Mesendoderm (in vitro differentiated cells): ENCODE measurements at regions not wholly inside any gene's neighbourhood (a gene's known extent, or its start where the extent isn't known, plus 50 kb on each side); places are given as distances from the start of the nearest gene placed in this dataset.

Experiments
- DNase-seq: peaks from one replicate; pipeline ENCODE4 v3.0.0; 2013
- H2AK5ac ChIP-seq: 2 replicates; pipeline ENCODE4 v1.6.1; 2013; ENCODE audit warnings: low read length, inconsistent platforms
- H2BK120ac ChIP-seq: 2 replicates; pipeline ENCODE4 v1.6.1; 2013; ENCODE audit warnings: low read depth, mild to moderate bottlenecking, low read length, moderate library complexity, mixed read lengths
- H2BK15ac ChIP-seq: replicated peaks from 2 replicates; pipeline ENCODE4 v1.6.1; 2013; ENCODE audit warnings: low read depth, mild to moderate bottlenecking, moderate library complexity
- H2BK5ac ChIP-seq: 2 replicates; pipeline ENCODE4 v1.6.1; 2013; ENCODE audit warnings: low read length, inconsistent platforms
- H3K18ac ChIP-seq: 2 replicates; pipeline ENCODE4 v1.6.1; 2013; ENCODE audit warnings: mild to moderate bottlenecking, low read length, mixed read lengths
- H3K23ac ChIP-seq: one replicate; pipeline ENCODE4 v1.6.1; 2013; ENCODE audit warnings: low read length
- H3K27ac ChIP-seq: 2 replicates; pipeline ENCODE4 v1.5.1; 2013; ENCODE audit warnings: low read depth, mild to moderate bottlenecking, inconsistent platforms, low read length, moderate library complexity
- H3K27me3 ChIP-seq: 2 replicates; pipeline ENCODE4 v1.6.1; 2013; ENCODE audit warnings: low read length, control low read depth, mild to moderate bottlenecking, inconsistent platforms; ENCODE audit not compliant: insufficient read depth, poor library complexity
- H3K36me3 ChIP-seq: 2 replicates; pipeline ENCODE4 v1.6.1; 2013; ENCODE audit warnings: low read length, inconsistent platforms; ENCODE audit not compliant: control insufficient read depth, insufficient read depth
- H3K4ac ChIP-seq: one replicate; pipeline ENCODE4 v1.6.1; 2013; ENCODE audit warnings: low read depth, mild to moderate bottlenecking, low read length, moderate library complexity
- H3K4me1 ChIP-seq: 2 replicates; pipeline ENCODE4 v1.6.1; 2013; ENCODE audit warnings: low read depth, low read length, inconsistent platforms; ENCODE audit not compliant: control insufficient read depth
- H3K4me2 ChIP-seq: 2 replicates; pipeline ENCODE4 v1.6.1; 2013; ENCODE audit warnings: low read length
- H3K4me3 ChIP-seq: 2 replicates; pipeline ENCODE4 v1.5.1; 2013; ENCODE audit warnings: mild to moderate bottlenecking, low read length
- H3K56ac ChIP-seq: one replicate; pipeline ENCODE4 v1.6.1; 2013; ENCODE audit warnings: low read length
- H3K79me1 ChIP-seq: 2 replicates; pipeline ENCODE4 v1.6.1; 2013; ENCODE audit warnings: low read length, inconsistent platforms
- H3K79me2 ChIP-seq: 2 replicates; pipeline ENCODE4 v1.6.1; 2013; ENCODE audit warnings: mild to moderate bottlenecking, low read length; ENCODE audit not compliant: control insufficient read depth, insufficient read depth
- H3K9ac ChIP-seq: 2 replicates; pipeline ENCODE4 v1.6.1; 2013; ENCODE audit warnings: low read length, inconsistent platforms
- H4K5ac ChIP-seq: one replicate; pipeline ENCODE4 v1.6.1; 2013; ENCODE audit warnings: low read length
- H4K8ac ChIP-seq: one replicate; pipeline ENCODE4 v1.6.1; 2013; ENCODE audit warnings: low read depth, mild to moderate bottlenecking, control low read depth, low read length, moderate library complexity
- WGBS: extraction: QIAGEN DNeasy Blood & Tissue Kit; methylation state at CpG from one replicate; pipeline ENCODE4 v1.1.7; 2013; ENCODE audit warnings: low lambda C conversion rate, missing lambda C conversion rate; ENCODE audit not compliant: insufficient coverage; ENCODE audit errors: extremely low coverage; 5-methylcytosine and 5-hydroxymethylcytosine counted together

DNA sequence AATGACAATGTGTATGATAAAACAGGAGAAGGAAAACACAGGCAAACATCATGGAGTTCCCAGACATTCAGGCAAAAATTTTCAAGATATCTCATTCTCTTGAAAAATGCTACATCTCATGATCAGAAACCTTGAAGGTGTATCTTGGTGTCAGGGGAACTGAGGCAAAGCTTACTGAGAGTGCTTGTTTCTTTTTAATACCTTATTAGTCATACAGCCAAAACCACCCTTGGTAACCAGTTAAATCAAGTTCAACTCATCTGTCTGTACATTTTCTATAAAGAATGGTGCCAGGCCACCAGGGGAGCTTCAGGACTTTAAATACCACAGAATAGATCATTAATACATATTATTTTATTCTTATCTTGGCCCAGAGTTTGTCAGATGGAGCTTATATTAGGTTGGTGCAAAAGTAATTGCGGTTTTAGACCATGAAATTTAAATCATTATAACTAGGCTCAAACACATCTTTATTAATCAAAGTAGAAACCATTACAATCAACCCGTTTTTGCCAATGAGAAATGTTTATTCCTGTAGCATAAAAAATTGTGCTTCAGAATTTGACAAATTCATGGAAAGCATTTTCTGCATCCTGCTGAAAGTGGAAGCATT is 1036.0 kb downstream of the AMY1C start:
- H3K4me2 ChIP-seq = no peak overlapping the region
- no peak overlapping the region for H2AK5ac ChIP-seq
- DNase-seq = no peak
- H3K23ac ChIP-seq = no peak overlapping the region
- H3K56ac ChIP-seq = no peak overlapping the region
- no peak overlapping the region for H3K27ac ChIP-seq
- H3K4me1 ChIP-seq = no peaks in the 10 kb centered on the region
- no peaks in the 10 kb centered on the region for H3K79me2 ChIP-seq
- no peak overlapping the region for H3K18ac ChIP-seq
- H3K27me3 ChIP-seq = no peaks in the 10 kb centered on the region
- no peak overlapping the region for H2BK5ac ChIP-seq
- no peaks in the 10 kb centered on the region for H3K36me3 ChIP-seq
- H3K4ac ChIP-seq = no peak overlapping the region
- H3K79me1 ChIP-seq = no peaks in the 10 kb centered on the region
- no peak overlapping the region for H3K9ac ChIP-seq
- WGBS = no CpG with 5 or more reads among the region's 2 CpGs
- no peak overlapping the region for H4K5ac ChIP-seq
- no peak overlapping the region for H3K4me3 ChIP-seq
- no peak overlapping the region for H4K8ac ChIP-seq
- H2BK120ac ChIP-seq = no peak overlapping the region
- H2BK15ac ChIP-seq = no peak overlapping the region

DNA sequence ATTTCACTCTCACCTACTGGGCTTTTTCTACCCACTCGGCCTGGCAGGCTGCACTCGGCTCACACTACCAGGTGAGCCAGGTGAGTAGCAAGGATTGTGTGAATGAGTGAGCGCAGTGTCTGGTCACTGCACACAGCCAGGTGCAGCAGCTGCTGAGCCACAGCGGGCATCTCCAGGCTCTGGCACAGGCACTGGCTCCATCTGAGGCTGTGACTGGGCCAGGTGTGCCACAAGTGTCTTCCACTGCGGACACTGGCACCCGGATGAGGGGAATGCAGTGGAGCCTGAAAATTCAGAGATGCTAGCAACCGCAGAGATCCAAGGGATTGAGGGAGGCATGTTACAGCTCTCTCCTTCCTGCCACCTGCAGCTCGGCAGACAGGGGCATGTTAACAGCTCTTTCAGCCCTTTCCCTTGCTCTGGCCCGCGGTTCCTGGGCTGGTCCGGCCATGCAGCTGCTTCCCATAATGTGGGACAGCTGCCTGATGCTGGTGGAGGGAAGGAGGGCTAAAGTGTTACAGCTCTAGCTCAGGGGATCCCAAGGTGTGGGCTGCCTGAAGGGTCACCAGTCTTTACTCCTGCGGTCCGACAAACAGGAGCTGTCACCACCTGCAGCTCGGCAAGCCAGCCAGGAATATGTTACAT is 1038.3 kb downstream of the AMY1C start:
- Histone ChIP-seq H3K79me2 (no peaks in the 10 kb centered on the region), H3K4ac (no peak overlapping the region), H4K8ac (no peak overlapping the region), H2AK5ac (no peak overlapping the region), H3K27ac (no peak overlapping the region), H2BK15ac (no peak overlapping the region), H3K27me3 (no peaks in the 10 kb centered on the region), H3K36me3 (no peaks in the 10 kb centered on the region), H3K4me2 (no peak overlapping the region), H3K4me3 (no peak overlapping the region), H3K4me1 (no peaks in the 10 kb centered on the region), H4K5ac (no peak overlapping the region), H3K79me1 (no peaks in the 10 kb centered on the region), H3K23ac (no peak overlapping the region), H3K9ac (no peak overlapping the region), H2BK5ac (no peak overlapping the region), H2BK120ac (no peak overlapping the region), H3K56ac (no peak overlapping the region), H3K18ac (no peak overlapping the region)
- no CpG with 5 or more reads among the region's 14 CpGs for WGBS
- DNase-seq = no peak

DNA sequence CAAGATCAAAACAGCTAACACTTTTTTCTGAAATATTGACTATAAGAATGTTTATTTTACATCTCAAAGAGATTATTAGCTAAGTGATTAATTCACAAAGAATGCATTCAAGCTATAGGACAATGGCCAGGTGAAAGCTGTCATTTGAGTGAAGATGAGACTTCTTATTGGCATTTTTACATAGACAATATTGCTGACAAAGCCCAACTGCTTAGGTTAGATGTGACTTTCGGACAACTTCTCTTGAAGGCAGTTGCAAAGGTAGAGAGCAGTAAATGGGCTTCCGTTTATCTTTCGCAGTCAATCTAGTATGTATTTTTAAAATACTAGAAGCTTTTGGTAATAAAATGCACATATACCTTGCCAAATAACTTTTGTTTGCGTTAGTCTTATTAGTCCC is 1041.3 kb downstream of the AMY1C start:
- H2BK5ac ChIP-seq = no peak overlapping the region
- no peak overlapping the region for H3K18ac ChIP-seq
- no peak overlapping the region for H2BK15ac ChIP-seq
- H3K36me3 ChIP-seq = no peaks in the 10 kb centered on the region
- no peaks in the 10 kb centered on the region for H3K79me1 ChIP-seq
- no peak overlapping the region for H3K9ac ChIP-seq
- no peak overlapping the region for H3K4me3 ChIP-seq
- no peaks in the 10 kb centered on the region for H3K79me2 ChIP-seq
- no peak overlapping the region for H3K4me2 ChIP-seq
- H3K56ac ChIP-seq = no peak overlapping the region
- H4K5ac ChIP-seq = no peak overlapping the region
- no peak overlapping the region for H3K27ac ChIP-seq
- H3K23ac ChIP-seq = no peak overlapping the region
- H3K27me3 ChIP-seq = no peaks in the 10 kb centered on the region
- no peak overlapping the region for H2BK120ac ChIP-seq
- no peak for DNase-seq
- no CpG with 5 or more reads among the region's 4 CpGs for WGBS
- H3K4ac ChIP-seq = no peak overlapping the region
- no peak overlapping the region for H2AK5ac ChIP-seq
- H4K8ac ChIP-seq = no peak overlapping the region
- H3K4me1 ChIP-seq = no peaks in the 10 kb centered on the region

DNA sequence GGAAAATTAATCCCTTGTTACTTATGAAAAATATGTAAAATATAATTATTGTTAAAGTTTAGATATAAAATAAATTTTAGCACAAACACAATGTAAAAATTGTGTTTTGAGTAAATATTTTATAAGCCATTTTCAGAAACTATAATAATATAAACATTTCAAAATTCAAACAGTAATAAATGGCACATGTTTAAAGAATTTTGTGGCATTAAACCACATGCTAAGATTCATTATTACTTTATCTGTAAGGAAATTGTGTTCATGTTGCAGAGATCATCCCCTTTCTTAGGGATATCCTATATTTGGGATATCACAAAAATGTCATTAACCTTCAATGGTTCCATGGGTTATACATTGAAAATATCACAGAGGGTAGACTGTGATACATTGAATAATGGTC is 1044.3 kb downstream of the AMY1C start:
- no peak overlapping the region for H3K9ac ChIP-seq
- H2AK5ac ChIP-seq = no peak overlapping the region
- H3K56ac ChIP-seq = no peak overlapping the region
- H3K4me1 ChIP-seq = no peaks in the 10 kb centered on the region
- H3K27me3 ChIP-seq = no peaks in the 10 kb centered on the region
- H3K4ac ChIP-seq = no peak overlapping the region
- no peak overlapping the region for H4K5ac ChIP-seq
- no peaks in the 10 kb centered on the region for H3K36me3 ChIP-seq
- H4K8ac ChIP-seq = no peak overlapping the region
- DNase-seq = no peak
- no peaks in the 10 kb centered on the region for H3K79me1 ChIP-seq
- H3K18ac ChIP-seq = no peak overlapping the region
- H3K27ac ChIP-seq = no peak overlapping the region
- no peak overlapping the region for H3K23ac ChIP-seq
- no peak overlapping the region for H2BK120ac ChIP-seq
- H3K79me2 ChIP-seq = no peaks in the 10 kb centered on the region
- no peak overlapping the region for H3K4me2 ChIP-seq
- H2BK15ac ChIP-seq = no peak overlapping the region
- H3K4me3 ChIP-seq = no peak overlapping the region
- no peak overlapping the region for H2BK5ac ChIP-seq

DNA sequence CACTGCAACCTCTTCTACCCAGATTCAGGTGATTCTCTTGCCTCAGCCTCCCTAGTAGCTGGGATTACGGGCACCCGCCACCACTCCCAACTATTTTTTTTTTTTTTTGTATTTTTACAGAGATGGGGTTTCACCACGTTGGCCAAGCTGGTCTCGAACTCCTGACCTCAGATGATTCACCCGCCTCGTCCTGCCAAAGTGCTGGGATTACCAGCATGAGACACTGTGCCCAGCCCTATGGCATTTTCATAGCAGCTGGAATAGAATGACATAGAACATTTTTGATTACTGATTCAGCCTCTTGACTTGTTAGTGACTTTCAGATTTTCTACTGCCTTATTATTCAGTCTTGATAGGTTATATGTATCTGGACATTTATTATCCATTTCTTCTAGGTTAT is 1046.2 kb downstream of the AMY1C start:
- no peak overlapping the region for H2BK15ac ChIP-seq
- no peak overlapping the region for H3K27ac ChIP-seq
- no peak overlapping the region for H3K56ac ChIP-seq
- H3K79me1 ChIP-seq = no peaks in the 10 kb centered on the region
- no peak overlapping the region for H3K4ac ChIP-seq
- no peak overlapping the region for H3K18ac ChIP-seq
- no peak overlapping the region for H3K9ac ChIP-seq
- DNase-seq = no peak
- H3K79me2 ChIP-seq = no peaks in the 10 kb centered on the region
- H4K5ac ChIP-seq = no peak overlapping the region
- no CpG with 5 or more reads among the region's 6 CpGs for WGBS
- no peak overlapping the region for H3K23ac ChIP-seq
- H2BK5ac ChIP-seq = no peak overlapping the region
- no peak overlapping the region for H3K4me2 ChIP-seq
- H3K4me1 ChIP-seq = no peaks in the 10 kb centered on the region
- H3K36me3 ChIP-seq = no peaks in the 10 kb centered on the region
- no peak overlapping the region for H2BK120ac ChIP-seq
- H3K4me3 ChIP-seq = no peak overlapping the region
- no peak overlapping the region for H4K8ac ChIP-seq
- no peak overlapping the region for H2AK5ac ChIP-seq
- H3K27me3 ChIP-seq = no peaks in the 10 kb centered on the region

DNA sequence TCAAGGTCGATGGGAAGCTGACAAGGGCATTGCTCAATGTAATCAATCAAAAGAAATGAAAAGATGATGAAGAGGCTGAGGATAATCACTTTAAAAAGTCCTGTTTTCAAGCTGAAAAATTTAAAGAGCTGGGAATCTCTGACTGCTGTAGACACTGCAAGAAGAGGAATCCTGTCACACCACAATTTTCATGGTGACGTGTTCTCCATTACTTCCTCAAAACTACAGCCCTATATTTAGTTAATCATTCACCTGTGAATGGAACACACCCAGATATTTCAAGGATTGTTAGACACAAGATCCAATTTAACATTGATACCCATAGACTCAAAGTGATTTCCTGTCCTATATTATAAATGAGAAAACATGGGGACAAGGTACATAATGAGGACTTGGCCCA is 1048.3 kb downstream of the AMY1C start:
- H3K4me1 ChIP-seq = no peaks in the 10 kb centered on the region
- H3K27me3 ChIP-seq = no peaks in the 10 kb centered on the region
- H2BK5ac ChIP-seq = no peak overlapping the region
- H3K4ac ChIP-seq = no peak overlapping the region
- H3K79me2 ChIP-seq = no peaks in the 10 kb centered on the region
- no peak for DNase-seq
- no peak overlapping the region for H3K23ac ChIP-seq
- no peak overlapping the region for H2BK15ac ChIP-seq
- no peak overlapping the region for H2AK5ac ChIP-seq
- no peak overlapping the region for H4K5ac ChIP-seq
- no CpG with 5 or more reads among the region's 2 CpGs for WGBS
- no peak overlapping the region for H2BK120ac ChIP-seq
- no peak overlapping the region for H3K18ac ChIP-seq
- no peak overlapping the region for H3K27ac ChIP-seq
- H3K4me3 ChIP-seq = no peak overlapping the region
- no peak overlapping the region for H3K4me2 ChIP-seq
- no peak overlapping the region for H3K9ac ChIP-seq
- no peaks in the 10 kb centered on the region for H3K79me1 ChIP-seq
- no peak overlapping the region for H3K56ac ChIP-seq
- H3K36me3 ChIP-seq = no peaks in the 10 kb centered on the region
- no peak overlapping the region for H4K8ac ChIP-seq
